Endothelial cell of umbilical vein (primary cell): ENCODE measurements at regions not wholly inside any gene's neighbourhood (a gene's known extent, or its start where the extent isn't known, plus 50 kb on each side); places are given as distances from the start of the nearest gene placed in this dataset.
"Not testable (repeated sequence)": the region's sequence is repeated elsewhere in the genome, so short reads cannot be mapped to it uniquely, and the experiment has no call there.

Experiments used
- BruUV-seq: library from RNA; stranded (reverse); fragments of 400-500 nt; replicated peaks from 2 replicates; lab custom pipeline; 2021; lab: Mats Ljungman, UMichigan
- CTCF ChIA-PET: fragments of 300-600, 350-600 bp; sonication (Branson Sonifier 250); formaldehyde crosslinking; loops from one replicate; lab custom pipeline; 2021; ENCODE audit warnings: antibody characterized with exemption, inconsistent platforms; lab: Charles Lee
- POLR2A ChIA-PET: fragments of 300-600, 350-600 bp; sonication (Branson Sonifier 250); formaldehyde crosslinking; loops from one replicate; lab custom pipeline; 2021; ENCODE audit warnings: antibody characterized with exemption, inconsistent platforms; lab: Charles Lee
- DNase-seq: peaks from one replicate; pipeline ENCODE4 v3.0.0-alpha.2; 2011; ENCODE audit warnings: low read depth, low spot score
- FAIRE-seq: peaks from 2 replicates; lab custom pipeline; 2011; peaks lifted over from hg19 to GRCh38; lab: Jason Lieb, UNC
- H2AFZ ChIP-seq: 2 replicates; pipeline ENCODE4 v1.6.0; 2012; ENCODE audit warnings: low read depth, low read length, control low read depth, inconsistent platforms
- H3K27ac ChIP-seq: 2 replicates; pipeline ENCODE4 v1.5.1; 2011; ENCODE audit warnings: low read depth, mild to moderate bottlenecking, control low read depth, low read length, moderate library complexity; ENCODE audit not compliant: insufficient read depth
- H3K27me3 ChIP-seq, 2 experiments: 2 replicates each; pipeline versions ENCODE4 v1.6.0 to v1.6.1; 2011; ENCODE audit warnings: low read length in 2 of 2, mixed read lengths in 1 of 2; ENCODE audit not compliant: control insufficient read depth in 2 of 2, insufficient read depth in 2 of 2
- H3K36me3 ChIP-seq, 2 experiments: 2 replicates in 1 of 2; 3 replicates in 1 of 2; pipeline ENCODE4 v1.5.1; 2011; ENCODE audit warnings: low read length in 2 of 2, mild to moderate bottlenecking in 1 of 2, moderate library complexity in 1 of 2; ENCODE audit not compliant: control insufficient read depth in 2 of 2, insufficient read depth in 2 of 2; ENCODE audit errors: extremely low read depth in 1 of 2
- H3K4me1 ChIP-seq: 3 replicates; pipeline ENCODE4 v1.5.1; 2011; ENCODE audit warnings: mild to moderate bottlenecking, low read length; ENCODE audit not compliant: control insufficient read depth, insufficient read depth; ENCODE audit errors: extremely low read depth
- H3K4me2 ChIP-seq: 2 replicates; pipeline ENCODE4 v1.6.1; 2011; ENCODE audit warnings: low read length, control low read depth, mixed read lengths; ENCODE audit not compliant: insufficient read depth
- H3K4me3 ChIP-seq, 3 experiments: fragments of 200-600 bp in 1 of 3; sonication (generic), shearing (Covaris generic) in 1 of 3; replicated peaks in 1 of 3; 2 replicates each; pipeline ENCODE4 v1.5.1; 2011 to 2016; ENCODE audit warnings: control low read depth in 3 of 3, low read length in 3 of 3, mild to moderate bottlenecking in 2 of 3, inconsistent platforms in 1 of 3, low read depth in 1 of 3, moderate library complexity in 1 of 3; ENCODE audit not compliant: insufficient read depth in 1 of 3
- H3K79me2 ChIP-seq: 2 replicates; pipeline ENCODE4 v1.6.0; 2012; ENCODE audit warnings: low read length, inconsistent platforms; ENCODE audit not compliant: control insufficient read depth, insufficient read depth
- H3K9ac ChIP-seq: replicated peaks from 2 replicates; pipeline ENCODE3; 2011; ENCODE audit warnings: low read length, control low read depth; ENCODE audit not compliant: insufficient read depth; ENCODE audit errors: extremely low read depth
- H3K9me1 ChIP-seq: replicated peaks from 3 replicates; pipeline ENCODE4 v1.6.0; 2011; ENCODE audit warnings: mild to moderate bottlenecking, low read length; ENCODE audit not compliant: control insufficient read depth, insufficient read depth; ENCODE audit errors: extremely low read depth
- H3K9me3 ChIP-seq: replicated peaks from 2 replicates; pipeline ENCODE4 v1.5.1; 2012; ENCODE audit warnings: low read length, inconsistent platforms; ENCODE audit not compliant: control insufficient read depth, insufficient read depth
- H4K20me1 ChIP-seq: replicated peaks from 2 replicates; pipeline ENCODE3; 2011; ENCODE audit warnings: mild to moderate bottlenecking, low read length; ENCODE audit not compliant: control insufficient read depth, insufficient read depth; ENCODE audit errors: extremely low read depth
- dilution Hi-C: fragments of 300-500 bp; cut with MboI; formaldehyde crosslinking; loops from one replicate; pipeline ENCODE4 v1.15.0; 2019; ENCODE audit warnings: low sequenced_read_pairs; ENCODE audit not compliant: extremely low pct_ligation_motif_present
- intact Hi-C: fragments of 100-400 bp; cut with micrococcal nuclease; formaldehyde crosslinking; loops from one replicate; pipeline ENCODE4 v1.10.0; 2022

GRCh38 chr12:9493325-9493724 lies 114.4 kb downstream of the KLRB1 start:
- H2AFZ ChIP-seq, DNase-seq, H3K36me3 ChIP-seq, H3K79me2 ChIP-seq, H3K9me1 ChIP-seq, FAIRE-seq, H3K4me2 ChIP-seq, H3K9ac ChIP-seq, dilution Hi-C loops, H3K27ac ChIP-seq, BruUV-seq, H3K4me1 ChIP-seq, H3K9me3 ChIP-seq, CTCF ChIA-PET, H4K20me1 ChIP-seq, H3K4me3 ChIP-seq, H3K27me3 ChIP-seq, intact Hi-C loops, POLR2A ChIA-PET: not testable (repeated sequence)

DNA sequence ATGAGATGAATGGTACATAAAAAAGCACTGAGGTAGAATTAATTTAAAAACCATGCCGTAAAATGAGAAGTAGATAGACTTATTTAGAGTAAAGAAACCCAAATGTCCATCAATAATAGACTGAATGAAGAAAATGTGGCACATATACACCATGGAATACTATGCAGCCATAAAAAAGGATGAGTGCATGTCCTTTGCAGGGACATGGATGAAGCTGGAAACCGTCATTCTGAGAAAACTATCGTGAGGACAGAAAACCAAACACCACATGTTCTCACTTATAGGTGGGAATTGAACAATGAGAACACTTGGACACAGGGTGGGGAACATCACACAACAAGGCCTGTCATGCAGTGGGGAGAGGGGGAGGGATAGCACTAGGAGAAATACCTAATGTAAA lies 126.4 kb downstream of the KLRB1 start:
- H3K27me3 ChIP-seq, H3K27ac ChIP-seq, H3K9me1 ChIP-seq, H3K36me3 ChIP-seq, FAIRE-seq, H3K9ac ChIP-seq, intact Hi-C loops, H3K4me1 ChIP-seq, CTCF ChIA-PET, H4K20me1 ChIP-seq, H3K9me3 ChIP-seq, BruUV-seq, dilution Hi-C loops, H3K79me2 ChIP-seq, H3K4me3 ChIP-seq, POLR2A ChIA-PET, H2AFZ ChIP-seq, DNase-seq, H3K4me2 ChIP-seq: not testable (repeated sequence)

DNA sequence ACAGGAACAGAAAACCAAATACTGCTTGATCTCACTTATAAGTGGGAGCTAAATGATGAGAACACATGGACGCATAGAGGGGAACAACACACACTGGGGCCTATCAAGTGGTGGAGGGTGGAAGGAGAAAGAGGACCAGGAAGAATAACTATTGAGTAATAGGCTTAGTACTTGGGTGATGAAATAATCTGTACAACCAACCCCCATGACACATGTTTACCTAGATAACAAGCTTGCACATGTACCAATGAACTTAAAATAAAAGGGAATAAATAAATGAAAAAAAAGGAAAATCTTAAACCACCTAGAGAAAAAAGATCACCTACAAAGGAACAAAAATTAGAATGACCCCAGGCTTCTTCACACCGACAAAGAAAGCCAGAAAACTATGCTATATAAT lies 133.5 kb downstream of the KLRB1 start:
- H3K4me1 ChIP-seq, H3K9me1 ChIP-seq, POLR2A ChIA-PET, intact Hi-C loops, FAIRE-seq, H3K27ac ChIP-seq, H3K79me2 ChIP-seq, H3K4me2 ChIP-seq, H2AFZ ChIP-seq, H3K27me3 ChIP-seq, BruUV-seq, H3K36me3 ChIP-seq, H3K9me3 ChIP-seq, dilution Hi-C loops, DNase-seq, CTCF ChIA-PET, H3K9ac ChIP-seq, H3K4me3 ChIP-seq, H4K20me1 ChIP-seq: not testable (repeated sequence)

GRCh38 chr12:9473638-9474037 lies 134.1 kb downstream of the KLRB1 start:
- H3K4me2 ChIP-seq, H3K9me3 ChIP-seq, H3K27me3 ChIP-seq, H2AFZ ChIP-seq, H3K4me3 ChIP-seq, dilution Hi-C loops, H3K36me3 ChIP-seq, H3K9ac ChIP-seq, CTCF ChIA-PET, H3K27ac ChIP-seq, H4K20me1 ChIP-seq, H3K9me1 ChIP-seq, BruUV-seq, FAIRE-seq, intact Hi-C loops, H3K4me1 ChIP-seq, DNase-seq, H3K79me2 ChIP-seq, POLR2A ChIA-PET: not testable (repeated sequence)
